ENCODE measurements at regions not wholly inside any gene's neighbourhood (a gene's known extent, or its start where the extent isn't known, plus 50 kb on each side); places are given as distances from the start of the nearest gene placed in this dataset.
A peak's percentile ranks its signal among the peaks of the same experiment; 100 is the strongest.

GRCh38 chr5:155475318-155475717 is 461.8 kb downstream of the KIF4B start:
- no peak for TF ChIP-seq CTCF (IDR thresholded peaks at IDR 0.05; ENCODE audit: borderline replicate concordance, extremely low read depth, insufficient read depth)
- DNase-seq, result no peak
- Histone ChIP-seq H3K36me3 (ENCODE audit: control insufficient read depth in 2 of 3, insufficient read depth in 3 of 3, low read length in 3 of 3) (no peaks in the 10 kb centered on the region), H3K9ac (ENCODE audit: low read length in 3 of 3) (no peak overlapping the region), H3K27me3 (ENCODE audit: control insufficient read depth, insufficient read depth, low read length) (no peaks in the 10 kb centered on the region), H3K4me1 (ENCODE audit: control insufficient read depth in 2 of 3, insufficient read depth in 2 of 3, low read depth in 1 of 3, low read length in 3 of 3) (peaks cover 0 to 4% (median 0%) of the 10 kb centered on the region in 3 donors), H3K9me3 (ENCODE audit: control insufficient read depth in 2 of 3, insufficient read depth in 1 of 3, low read length in 3 of 3) (no peaks in the 10 kb centered on the region), H3K27ac (ENCODE audit: low read depth in 2 of 2, low read length in 2 of 2) (no peak overlapping the region), H3K4me3 (ENCODE audit: low read length in 3 of 3) (no peak overlapping the region)
- intact Hi-C loops (cut with DNase I), result no loop called here
- no peak for FAIRE-seq

- no peak overlapping the region for H3K27ac ChIP-seq (ENCODE audit: low read depth in 2 of 2, low read length in 2 of 2)
- H3K27me3 ChIP-seq (ENCODE audit: control insufficient read depth, insufficient read depth, low read length), result no peaks in the 10 kb centered on the region
- peaks cover 0 to 8% (median 0%) of the 10 kb centered on the region in 3 donors for H3K4me1 ChIP-seq (ENCODE audit: control insufficient read depth in 2 of 3, insufficient read depth in 2 of 3, low read depth in 1 of 3, low read length in 3 of 3)
- H3K4me3 ChIP-seq (ENCODE audit: low read length in 3 of 3), result no peak overlapping the region
- FAIRE-seq, result no peak
- no peak overlapping the region for H3K9ac ChIP-seq (ENCODE audit: low read length in 3 of 3)
- H3K9me3 ChIP-seq (ENCODE audit: control insufficient read depth in 2 of 3, insufficient read depth in 1 of 3, low read length in 3 of 3), result no peaks in the 10 kb centered on the region
- TF ChIP-seq CTCF (IDR thresholded peaks at IDR 0.05; ENCODE audit: borderline replicate concordance, extremely low read depth, insufficient read depth), result no peak
- peak in 3 of 5 donors; percentile 15 to 51 (median 33) for DNase-seq
- intact Hi-C loops (cut with DNase I), result no loop called here
- H3K36me3 ChIP-seq (ENCODE audit: control insufficient read depth in 2 of 3, insufficient read depth in 3 of 3, low read length in 3 of 3), result no peaks in the 10 kb centered on the region
Observed at GRCh38 chr5:155480731-155481131, 467.2 kb downstream of the KIF4B start.

GRCh38 chr5:155481182-155481581 is 467.6 kb downstream of the KIF4B start:
- DNase-seq (no peak), FAIRE-seq (no peak)
- TF ChIP-seq CTCF (IDR thresholded peaks at IDR 0.05; ENCODE audit: borderline replicate concordance, extremely low read depth, insufficient read depth), result no peak
- intact Hi-C loops (cut with DNase I), result no loop called here
- no peak overlapping the region for H3K9ac ChIP-seq (ENCODE audit: low read length in 3 of 3)
- no peaks in the 10 kb centered on the region for H3K36me3 ChIP-seq (ENCODE audit: control insufficient read depth in 2 of 3, insufficient read depth in 3 of 3, low read length in 3 of 3)
- no peaks in the 10 kb centered on the region for H3K27me3 ChIP-seq (ENCODE audit: control insufficient read depth, insufficient read depth, low read length)
- no peak overlapping the region for H3K4me3 ChIP-seq (ENCODE audit: low read length in 3 of 3)
- no peak overlapping the region for H3K27ac ChIP-seq (ENCODE audit: low read depth in 2 of 2, low read length in 2 of 2)
- no peaks in the 10 kb centered on the region for H3K9me3 ChIP-seq (ENCODE audit: control insufficient read depth in 2 of 3, insufficient read depth in 1 of 3, low read length in 3 of 3)
- peaks cover 0 to 8% (median 0%) of the 10 kb centered on the region in 3 donors for H3K4me1 ChIP-seq (ENCODE audit: control insufficient read depth in 2 of 3, insufficient read depth in 2 of 3, low read depth in 1 of 3, low read length in 3 of 3)

GRCh38 chr5:155482428-155482827 is 468.9 kb downstream of the KIF4B start:
- FAIRE-seq (no peak), DNase-seq (no peak)
- Histone ChIP-seq H3K9ac (ENCODE audit: low read length in 3 of 3) (no peak overlapping the region), H3K4me1 (ENCODE audit: control insufficient read depth in 2 of 3, insufficient read depth in 2 of 3, low read depth in 1 of 3, low read length in 3 of 3) (peaks cover 0 to 8% (median 0%) of the 10 kb centered on the region in 3 donors), H3K27me3 (ENCODE audit: control insufficient read depth, insufficient read depth, low read length) (no peaks in the 10 kb centered on the region), H3K4me3 (ENCODE audit: low read length in 3 of 3) (no peak overlapping the region), H3K27ac (ENCODE audit: low read depth in 2 of 2, low read length in 2 of 2) (no peak overlapping the region), H3K9me3 (ENCODE audit: control insufficient read depth in 2 of 3, insufficient read depth in 1 of 3, low read length in 3 of 3) (no peaks in the 10 kb centered on the region), H3K36me3 (ENCODE audit: control insufficient read depth in 2 of 3, insufficient read depth in 3 of 3, low read length in 3 of 3) (no peaks in the 10 kb centered on the region)
- intact Hi-C loops (cut with DNase I), result no loop called here
- TF ChIP-seq CTCF (IDR thresholded peaks at IDR 0.05; ENCODE audit: borderline replicate concordance, extremely low read depth, insufficient read depth), result no peak

Measured in kidney (tissue), 13 donors.